IPS-18c (cell line): ENCODE measurements at regions not wholly inside any gene's neighbourhood (a gene's known extent, or its start where the extent isn't known, plus 50 kb on each side); places are given as distances from the start of the nearest gene placed in this dataset.

Source experiments
- H3K4me3 ChIP-seq: 2 replicates; pipeline ENCODE4 v1.7.0; 2013; ENCODE audit warnings: low read depth, mild to moderate bottlenecking, low read length, moderate library complexity; ENCODE audit not compliant: insufficient read depth
- H3K9me3 ChIP-seq: one replicate; pipeline ENCODE4 v1.6.1; 2013; ENCODE audit warnings: mild to moderate bottlenecking, low read length, moderate library complexity; ENCODE audit not compliant: control insufficient read depth, insufficient read depth

GRCh38 chr3:178048768-178049167 lies 487.5 kb upstream of the KCNMB2 start:
- Histone ChIP-seq H3K9me3 (no peaks in the 10 kb centered on the region), H3K4me3 (no peak overlapping the region)

- Histone ChIP-seq H3K4me3 (no peak overlapping the region), H3K9me3 (no peaks in the 10 kb centered on the region)
Measured at GRCh38 chr3:178054471-178054870, 481.8 kb upstream of the KCNMB2 start.

GRCh38 chr3:178055939-178056338 lies 480.3 kb upstream of the KCNMB2 start:
- Histone ChIP-seq H3K9me3 (no peaks in the 10 kb centered on the region), H3K4me3 (no peak overlapping the region)

DNA sequence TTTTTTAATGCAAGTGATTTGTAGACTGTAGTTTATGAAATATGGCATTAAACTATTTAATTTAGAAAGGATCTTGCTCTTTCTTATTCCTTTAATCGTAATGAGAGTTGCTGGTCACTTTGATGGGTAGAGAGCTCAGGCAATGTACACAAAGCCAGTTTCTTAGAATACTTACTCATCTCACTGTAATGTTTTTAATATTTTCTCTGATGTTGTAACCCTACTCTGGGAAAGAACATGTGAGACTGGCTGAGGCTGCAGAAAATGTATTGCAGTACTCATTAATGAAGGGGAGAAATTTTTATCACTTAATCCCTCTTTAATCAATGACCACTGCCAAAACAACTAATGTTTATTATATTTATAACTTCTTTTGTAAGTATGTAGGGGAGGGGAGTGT lies 479.4 kb upstream of the KCNMB2 start:
- H3K9me3 ChIP-seq = no peaks in the 10 kb centered on the region
- H3K4me3 ChIP-seq = no peak overlapping the region

DNA sequence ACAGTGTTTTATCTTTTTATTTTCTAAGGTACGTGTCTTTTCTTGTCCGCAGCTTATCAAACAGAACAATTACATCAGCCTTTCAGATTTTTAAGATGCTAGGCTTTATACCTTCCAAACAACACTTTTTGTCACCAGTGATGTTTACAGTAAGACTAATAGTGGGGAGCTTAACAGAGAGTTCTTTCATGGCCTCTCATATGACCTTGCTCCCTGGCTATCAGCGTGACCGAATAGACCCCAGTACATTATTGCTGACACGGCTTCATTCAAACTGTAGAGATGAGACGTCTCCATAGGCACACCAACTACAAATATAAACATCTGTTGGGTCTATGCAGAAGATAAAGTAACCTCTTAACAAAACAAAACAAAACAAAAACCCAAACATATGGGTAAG lies 477.6 kb upstream of the KCNMB2 start:
- H3K4me3 ChIP-seq = no peak overlapping the region
- no peaks in the 10 kb centered on the region for H3K9me3 ChIP-seq

- Histone ChIP-seq H3K4me3 (no peak overlapping the region), H3K9me3 (no peaks in the 10 kb centered on the region)
Measured at GRCh38 chr3:178059119-178059518, 477.1 kb upstream of the KCNMB2 start.

DNA sequence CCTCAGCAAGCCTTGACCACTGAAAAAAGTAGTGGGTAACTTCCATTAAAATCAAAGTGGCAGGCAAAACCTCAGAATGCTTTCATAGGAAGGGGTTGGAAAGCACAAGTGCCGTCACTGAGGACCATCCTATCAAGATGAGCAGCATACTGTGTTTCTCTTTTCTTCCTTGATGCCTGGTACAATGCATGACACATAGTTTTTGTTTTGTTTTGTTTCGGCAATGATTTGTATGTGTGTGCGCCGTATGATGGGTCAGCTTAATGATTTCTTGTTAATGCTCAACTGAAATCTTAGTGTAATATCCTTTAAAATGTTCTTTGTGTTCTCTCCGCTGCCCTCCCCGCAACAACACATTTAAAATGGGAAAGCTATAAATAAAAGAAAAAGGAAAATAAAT lies 476.4 kb upstream of the KCNMB2 start:
- Histone ChIP-seq H3K4me3 (no peak overlapping the region), H3K9me3 (no peaks in the 10 kb centered on the region)

DNA sequence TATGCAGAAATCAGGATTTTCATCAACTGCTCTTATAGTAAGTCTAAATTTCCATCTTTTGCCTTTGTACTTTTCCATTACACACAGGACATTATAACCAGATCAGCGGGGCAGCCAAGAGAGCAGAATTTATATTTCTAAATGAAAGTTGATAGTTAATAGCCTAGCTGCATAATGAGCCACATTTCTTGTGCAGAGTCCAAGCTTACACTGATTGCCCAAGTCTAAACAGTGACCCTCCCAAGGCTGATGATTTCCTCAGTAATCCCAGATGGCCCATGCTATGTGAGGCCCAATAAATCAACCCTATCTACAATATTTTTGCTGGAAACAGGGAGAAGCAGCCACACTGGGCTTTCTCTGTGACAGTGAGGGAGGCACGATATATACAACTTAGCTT lies 475.8 kb upstream of the KCNMB2 start:
- H3K4me3 ChIP-seq = no peak overlapping the region

DNA sequence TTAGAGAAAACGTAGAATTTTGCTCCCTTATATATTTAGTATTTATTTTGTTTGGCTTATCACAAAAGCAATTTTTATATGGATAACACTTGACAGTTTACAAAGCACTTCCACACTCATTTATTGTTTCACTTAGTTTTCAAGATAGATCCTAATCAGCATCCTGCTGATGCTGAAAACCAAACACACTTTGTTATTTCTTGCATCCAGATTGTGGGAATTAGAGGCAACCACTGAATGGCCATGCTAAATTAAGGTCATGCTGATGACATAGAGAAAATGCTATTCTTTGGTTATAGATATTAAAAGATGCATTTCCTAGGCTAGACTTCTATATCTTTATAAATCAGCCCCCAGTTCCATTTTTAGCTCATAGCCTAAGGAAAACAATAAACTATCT lies 474.1 kb upstream of the KCNMB2 start:
- peaks cover 2% of the 10 kb centered on the region for H3K9me3 ChIP-seq
- H3K4me3 ChIP-seq = no peak overlapping the region

More for the DNA sequence above, 475.8 kb upstream of the KCNMB2 start:
- no peaks in the 10 kb centered on the region for H3K9me3 ChIP-seq

- Histone ChIP-seq H3K9me3 (peaks cover 2% of the 10 kb centered on the region), H3K4me3 (no peak overlapping the region)
Measured at GRCh38 chr3:178063461-178063860, 472.8 kb upstream of the KCNMB2 start.

DNA sequence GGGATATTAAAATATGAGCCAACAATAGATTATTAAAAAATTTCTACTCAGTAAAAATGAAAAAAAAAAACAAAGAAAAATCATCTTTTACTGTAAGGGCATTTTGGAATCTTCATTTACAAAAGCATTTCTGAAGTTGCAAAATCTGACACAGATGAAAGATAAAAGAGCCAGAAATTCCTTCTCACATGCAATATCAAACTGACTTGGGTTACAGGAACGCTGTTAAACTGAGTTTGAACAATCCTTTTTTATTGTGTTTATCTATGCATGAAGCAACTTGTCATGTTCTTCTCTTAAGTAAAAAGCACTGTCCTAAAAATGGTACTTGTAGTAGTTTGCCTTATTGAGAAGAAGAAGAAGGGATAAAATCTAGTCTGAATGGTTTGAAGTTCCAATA lies 468.5 kb upstream of the KCNMB2 start:
- Histone ChIP-seq H3K9me3 (peaks cover 2% of the 10 kb centered on the region), H3K4me3 (no peak overlapping the region)

DNA sequence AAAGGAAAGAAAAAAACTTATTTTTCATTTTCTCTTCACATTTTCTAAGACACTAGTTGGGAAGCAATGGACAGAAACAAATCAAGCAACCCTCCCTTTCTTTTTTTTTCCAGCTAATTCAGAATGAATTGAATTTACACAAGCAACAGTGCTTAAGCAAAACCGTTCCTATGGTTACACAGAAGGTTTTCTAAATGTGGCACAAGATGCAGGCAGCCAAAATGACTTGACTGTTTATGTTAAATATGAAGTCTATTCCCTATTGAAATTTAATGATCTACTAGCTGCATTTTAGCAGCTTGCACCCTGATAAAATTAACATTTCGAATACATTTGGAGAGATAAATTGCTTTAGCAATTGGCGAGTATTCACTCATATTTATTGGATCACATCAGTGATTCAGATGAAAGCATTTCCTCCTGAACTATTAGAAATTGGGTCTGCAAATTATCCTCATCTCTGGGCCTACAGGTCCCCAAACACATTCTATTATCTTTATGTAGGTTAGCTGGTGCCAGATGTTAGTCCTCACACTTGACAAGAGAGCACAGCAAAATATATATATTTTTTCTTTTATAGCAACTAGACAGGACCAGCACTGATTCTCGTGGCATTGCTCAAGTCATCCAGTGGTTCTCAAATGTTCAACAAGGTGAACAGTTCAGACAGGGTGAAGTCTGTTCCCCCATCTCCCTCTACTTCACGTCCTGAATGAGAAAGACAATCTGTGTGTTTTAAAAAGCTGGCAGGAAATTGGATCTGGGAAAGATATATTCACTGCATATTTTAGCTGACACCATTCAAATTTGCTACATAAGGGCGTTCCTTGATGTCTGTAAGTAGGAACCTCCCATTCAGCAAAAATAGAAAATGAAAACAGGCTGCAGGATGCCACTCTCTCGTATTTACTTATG lies 463.6 kb upstream of the KCNMB2 start:
- H3K9me3 ChIP-seq = no peaks in the 10 kb centered on the region
- no peak overlapping the region for H3K4me3 ChIP-seq

DNA sequence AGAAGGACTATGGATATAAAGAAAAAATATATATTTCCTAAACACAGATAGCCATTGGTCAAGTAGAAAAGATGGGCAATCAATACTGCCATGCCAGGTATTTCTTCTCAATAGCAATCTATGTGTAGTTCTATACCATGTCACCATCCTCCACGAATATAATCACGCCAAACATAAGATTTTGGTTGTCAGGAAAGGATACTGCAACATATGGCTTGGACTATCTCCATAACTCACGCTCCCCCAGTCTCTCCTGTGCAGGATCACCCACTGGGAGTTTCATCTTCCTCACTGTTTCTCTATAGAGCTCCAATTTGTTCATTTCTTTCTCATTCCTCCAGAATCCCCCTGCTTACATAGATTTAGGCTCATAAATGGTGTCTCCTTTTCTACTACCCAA lies 462.9 kb upstream of the KCNMB2 start:
- Histone ChIP-seq H3K4me3 (no peak overlapping the region), H3K9me3 (no peaks in the 10 kb centered on the region)

DNA sequence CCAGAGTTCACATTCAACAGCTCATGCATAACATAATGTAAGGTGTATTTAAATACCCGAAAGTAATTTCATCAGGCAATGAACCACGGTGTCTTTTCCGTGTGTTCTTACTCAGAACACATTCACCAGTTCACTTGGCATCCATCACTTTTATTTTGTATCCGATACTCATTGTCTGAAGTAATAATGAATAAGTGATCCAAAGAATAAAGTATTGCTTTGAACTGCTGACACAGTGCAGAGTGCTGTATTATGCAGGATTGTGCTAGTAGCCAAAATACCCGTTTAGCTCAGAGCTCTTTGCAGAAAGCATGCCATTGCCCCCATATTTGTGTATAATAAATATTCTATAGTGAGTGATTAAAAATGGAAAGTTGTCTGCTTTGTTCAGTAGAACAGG lies 460.9 kb upstream of the KCNMB2 start:
- H3K9me3 ChIP-seq = no peaks in the 10 kb centered on the region
- no peak overlapping the region for H3K4me3 ChIP-seq

- H3K4me3 ChIP-seq = no peak overlapping the region
- H3K9me3 ChIP-seq = no peaks in the 10 kb centered on the region
Measured at GRCh38 chr3:178078953-178079352, 457.3 kb upstream of the KCNMB2 start.

GRCh38 chr3:178079966-178080365 lies 456.3 kb upstream of the KCNMB2 start:
- H3K9me3 ChIP-seq = no peaks in the 10 kb centered on the region
- H3K4me3 ChIP-seq = no peak overlapping the region

DNA sequence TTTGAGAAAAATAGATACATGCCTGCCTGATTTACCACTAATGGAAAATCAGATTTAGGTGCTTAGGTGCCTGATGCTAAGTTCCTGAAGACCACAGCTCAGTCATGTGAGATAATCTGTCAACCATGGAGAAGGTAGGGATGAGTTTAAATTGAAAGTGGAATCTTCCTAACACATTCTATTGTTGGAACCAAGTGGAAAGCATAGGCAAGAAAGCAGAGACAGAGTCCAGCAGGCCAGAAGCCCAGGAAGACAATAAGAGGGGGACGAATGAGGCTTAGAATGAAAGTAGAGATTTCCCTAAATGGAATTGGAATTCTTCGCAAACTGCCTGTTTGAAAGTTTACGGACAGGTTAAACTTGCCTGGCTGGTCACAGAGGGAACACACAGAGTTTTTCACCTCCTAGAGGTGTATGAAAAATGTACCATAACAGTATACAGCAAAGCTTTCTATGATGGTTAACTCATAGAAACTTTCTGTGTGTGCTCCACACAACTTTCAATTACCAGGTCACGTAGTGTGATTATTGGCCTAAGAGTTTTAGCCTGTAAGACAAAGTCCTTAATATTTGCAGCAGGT lies 453.8 kb upstream of the KCNMB2 start:
- no peak overlapping the region for H3K4me3 ChIP-seq
- no peaks in the 10 kb centered on the region for H3K9me3 ChIP-seq
